Liver (tissue), 8 donors: ENCODE measurements at regions not wholly inside any gene's neighbourhood (a gene's known extent, or its start where the extent isn't known, plus 50 kb on each side); places are given as distances from the start of the nearest gene placed in this dataset.

Source experiments
- DNase-seq: peaks from one replicate; pipeline ENCODE4 v3.0.0-alpha.2; 2017; ENCODE audit warnings: low spot score
- H3K27ac ChIP-seq, 2 donors: one replicate each; pipeline ENCODE4 v1.7.0; 2013; ENCODE audit warnings: inconsistent platforms in 2 of 2, low read length in 2 of 2, control low read depth in 1 of 2, low read depth in 1 of 2, mild to moderate bottlenecking in 1 of 2
- H3K27me3 ChIP-seq, 4 donors: one replicate each; pipeline versions ENCODE4 v1.6.1 to v1.7.0; 2013; ENCODE audit warnings: low read length in 3 of 4, inconsistent platforms in 1 of 4, mild to moderate bottlenecking in 1 of 4, moderate library complexity in 1 of 4; ENCODE audit not compliant: control insufficient read depth in 4 of 4, insufficient read depth in 4 of 4
- H3K36me3 ChIP-seq, 4 donors: one replicate each; pipeline versions ENCODE4 v1.6.1 to v1.7.0; 2013; ENCODE audit warnings: low read length in 3 of 4, mild to moderate bottlenecking in 3 of 4, low read depth in 1 of 4, moderate library complexity in 1 of 4; ENCODE audit not compliant: control insufficient read depth in 4 of 4, insufficient read depth in 3 of 4
- H3K4me1 ChIP-seq, 4 donors: one replicate each; pipeline versions ENCODE4 v1.6.1 to v1.7.0; 2013; ENCODE audit warnings: low read length in 3 of 4, mild to moderate bottlenecking in 3 of 4, moderate library complexity in 1 of 4; ENCODE audit not compliant: control insufficient read depth in 4 of 4, insufficient read depth in 4 of 4
- H3K4me3 ChIP-seq, 3 donors: one replicate each; pipeline versions ENCODE4 v1.6.1 to v1.7.0; 2013; ENCODE audit warnings: low read length in 3 of 3, control low read depth in 1 of 3, low read depth in 1 of 3, mild to moderate bottlenecking in 1 of 3
- H3K9ac ChIP-seq, 2 donors: one replicate each; pipeline ENCODE4 v1.7.0; 2013; ENCODE audit warnings: low read length in 2 of 2, mild to moderate bottlenecking in 2 of 2, moderate library complexity in 2 of 2, control low read depth in 1 of 2, low read depth in 1 of 2
- H3K9me3 ChIP-seq, 4 donors: one replicate each; pipeline versions ENCODE4 v1.6.1 to v1.7.0; 2013; ENCODE audit warnings: low read length in 3 of 4; ENCODE audit not compliant: control insufficient read depth in 4 of 4
- EGR1 ChIP-seq, 2 donors: IDR thresholded peaks; 2 replicates each; pipeline ENCODE4 v1.6.1; 2016 to 2018; ENCODE audit warnings: antibody characterized with exemption in 2 of 2, low read depth in 2 of 2
- FOXA1 ChIP-seq: IDR thresholded peaks from 2 replicates; pipeline ENCODE4 v1.6.1; 2016; ENCODE audit warnings: antibody characterized with exemption
- FOXA2 ChIP-seq: IDR thresholded peaks from 2 replicates; pipeline ENCODE4 v1.6.1; 2016; ENCODE audit warnings: antibody characterized with exemption
- GABPA ChIP-seq, 2 donors: IDR thresholded peaks in 1 of 2; conservative IDR thresholded peaks in 1 of 2; 2 replicates each; pipeline ENCODE4 v1.6.1; 2016; ENCODE audit warnings: antibody characterized with exemption in 2 of 2, mild to moderate bottlenecking in 1 of 2, moderate library complexity in 1 of 2
- HNF4A ChIP-seq, 2 donors: conservative IDR thresholded peaks; 2 replicates each; pipeline ENCODE4 v1.6.1; 2016; ENCODE audit warnings: antibody characterized with exemption in 2 of 2, mild to moderate bottlenecking in 2 of 2
- JUND ChIP-seq, 2 donors: IDR thresholded peaks; 2 replicates each; pipeline ENCODE4 v1.6.1; 2016; ENCODE audit warnings: antibody characterized with exemption in 2 of 2
- NR2F2 ChIP-seq: IDR thresholded peaks from 2 replicates; pipeline ENCODE4 v1.6.1; 2016; ENCODE audit warnings: antibody characterized with exemption
- RXRA ChIP-seq, 2 donors: IDR thresholded peaks; 2 replicates each; pipeline ENCODE4 v1.6.1; 2017 to 2018; ENCODE audit warnings: antibody characterized with exemption in 2 of 2, mild to moderate bottlenecking in 1 of 2
- SP1 ChIP-seq: IDR thresholded peaks from 2 replicates; pipeline ENCODE4 v1.6.1; 2018; ENCODE audit warnings: antibody characterized with exemption, mild to moderate bottlenecking
- TAF1 ChIP-seq: conservative IDR thresholded peaks from 2 replicates; pipeline ENCODE4 v1.6.1; 2016; ENCODE audit warnings: antibody characterized with exemption, mild to moderate bottlenecking
- YY1 ChIP-seq: IDR thresholded peaks from 2 replicates; pipeline ENCODE4 v1.6.1; 2016; ENCODE audit warnings: antibody characterized with exemption, mild to moderate bottlenecking
- WGBS: extraction: QIAGEN DNeasy Blood & Tissue Kit; methylation state at CpG from one replicate; pipeline ENCODE4 v1.1.7; 2013; 5-methylcytosine and 5-hydroxymethylcytosine counted together
- TF ChIP-seq, protein P1 (sequence below): IDR thresholded peaks from 2 replicates; pipeline ENCODE4 v1.6.1; 2016; ENCODE audit warnings: antibody characterized with exemption
- TF ChIP-seq, protein P2 (sequence below): fragments of 150-350 bp; IDR thresholded peaks from 2 replicates; pipeline ENCODE4 v1.5.1; 2017; ENCODE audit warnings: improper control_type of control experiment, low read depth, low read length; ENCODE audit not compliant: missing input control
- TF ChIP-seq, protein P3 (sequence below): IDR thresholded peaks from 2 replicates; pipeline ENCODE4 v1.6.1; 2016; ENCODE audit warnings: antibody characterized with exemption, mild to moderate bottlenecking
- TF ChIP-seq, protein P4 (sequence below): IDR thresholded peaks from 2 replicates; pipeline ENCODE4 v1.6.1; 2016; ENCODE audit warnings: antibody characterized with exemption
- TF ChIP-seq, protein P5 (sequence below): IDR thresholded peaks from 2 replicates; pipeline ENCODE4 v1.6.1; 2016; ENCODE audit warnings: antibody characterized with exemption
- donor health status: healthy.
- donor health status: healthy.
- donor health status: healthy.
- donor health status: healthy.
- donor health status: healthy.

DNA sequence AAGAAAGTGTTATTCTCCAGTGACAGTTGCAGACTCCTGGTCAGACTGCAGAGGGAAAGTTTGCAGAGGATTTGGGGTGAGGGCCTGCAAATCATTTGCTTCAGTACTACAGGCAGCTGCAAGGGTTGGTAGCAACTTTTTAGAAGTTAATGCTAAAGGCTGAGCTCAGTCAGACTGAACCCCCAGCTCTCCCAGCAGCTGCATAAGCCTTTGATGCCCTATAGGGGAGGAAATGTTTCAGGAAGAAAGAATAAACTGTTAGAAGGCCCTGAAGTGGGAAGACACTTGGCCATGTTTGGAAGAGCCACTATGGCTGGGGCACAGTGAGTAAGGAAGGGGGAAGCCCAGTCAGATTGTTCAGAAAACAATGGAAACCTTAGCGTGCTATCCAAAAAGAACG lies 383.6 kb downstream of the TTLL7 start:
- TF ChIP-seq YY1 = no peak
- TF ChIP-seq, protein P1, sequence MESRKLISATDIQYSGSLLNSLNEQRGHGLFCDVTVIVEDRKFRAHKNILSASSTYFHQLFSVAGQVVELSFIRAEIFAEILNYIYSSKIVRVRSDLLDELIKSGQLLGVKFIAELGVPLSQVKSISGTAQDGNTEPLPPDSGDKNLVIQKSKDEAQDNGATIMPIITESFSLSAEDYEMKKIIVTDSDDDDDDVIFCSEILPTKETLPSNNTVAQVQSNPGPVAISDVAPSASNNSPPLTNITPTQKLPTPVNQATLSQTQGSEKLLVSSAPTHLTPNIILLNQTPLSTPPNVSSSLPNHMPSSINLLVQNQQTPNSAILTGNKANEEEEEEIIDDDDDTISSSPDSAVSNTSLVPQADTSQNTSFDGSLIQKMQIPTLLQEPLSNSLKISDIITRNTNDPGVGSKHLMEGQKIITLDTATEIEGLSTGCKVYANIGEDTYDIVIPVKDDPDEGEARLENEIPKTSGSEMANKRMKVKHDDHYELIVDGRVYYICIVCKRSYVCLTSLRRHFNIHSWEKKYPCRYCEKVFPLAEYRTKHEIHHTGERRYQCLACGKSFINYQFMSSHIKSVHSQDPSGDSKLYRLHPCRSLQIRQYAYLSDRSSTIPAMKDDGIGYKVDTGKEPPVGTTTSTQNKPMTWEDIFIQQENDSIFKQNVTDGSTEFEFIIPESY = no peak
- TF ChIP-seq, protein P2, sequence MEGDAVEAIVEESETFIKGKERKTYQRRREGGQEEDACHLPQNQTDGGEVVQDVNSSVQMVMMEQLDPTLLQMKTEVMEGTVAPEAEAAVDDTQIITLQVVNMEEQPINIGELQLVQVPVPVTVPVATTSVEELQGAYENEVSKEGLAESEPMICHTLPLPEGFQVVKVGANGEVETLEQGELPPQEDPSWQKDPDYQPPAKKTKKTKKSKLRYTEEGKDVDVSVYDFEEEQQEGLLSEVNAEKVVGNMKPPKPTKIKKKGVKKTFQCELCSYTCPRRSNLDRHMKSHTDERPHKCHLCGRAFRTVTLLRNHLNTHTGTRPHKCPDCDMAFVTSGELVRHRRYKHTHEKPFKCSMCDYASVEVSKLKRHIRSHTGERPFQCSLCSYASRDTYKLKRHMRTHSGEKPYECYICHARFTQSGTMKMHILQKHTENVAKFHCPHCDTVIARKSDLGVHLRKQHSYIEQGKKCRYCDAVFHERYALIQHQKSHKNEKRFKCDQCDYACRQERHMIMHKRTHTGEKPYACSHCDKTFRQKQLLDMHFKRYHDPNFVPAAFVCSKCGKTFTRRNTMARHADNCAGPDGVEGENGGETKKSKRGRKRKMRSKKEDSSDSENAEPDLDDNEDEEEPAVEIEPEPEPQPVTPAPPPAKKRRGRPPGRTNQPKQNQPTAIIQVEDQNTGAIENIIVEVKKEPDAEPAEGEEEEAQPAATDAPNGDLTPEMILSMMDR = no peak
- TF ChIP-seq TAF1 = no peak
- TF ChIP-seq, protein P3, sequence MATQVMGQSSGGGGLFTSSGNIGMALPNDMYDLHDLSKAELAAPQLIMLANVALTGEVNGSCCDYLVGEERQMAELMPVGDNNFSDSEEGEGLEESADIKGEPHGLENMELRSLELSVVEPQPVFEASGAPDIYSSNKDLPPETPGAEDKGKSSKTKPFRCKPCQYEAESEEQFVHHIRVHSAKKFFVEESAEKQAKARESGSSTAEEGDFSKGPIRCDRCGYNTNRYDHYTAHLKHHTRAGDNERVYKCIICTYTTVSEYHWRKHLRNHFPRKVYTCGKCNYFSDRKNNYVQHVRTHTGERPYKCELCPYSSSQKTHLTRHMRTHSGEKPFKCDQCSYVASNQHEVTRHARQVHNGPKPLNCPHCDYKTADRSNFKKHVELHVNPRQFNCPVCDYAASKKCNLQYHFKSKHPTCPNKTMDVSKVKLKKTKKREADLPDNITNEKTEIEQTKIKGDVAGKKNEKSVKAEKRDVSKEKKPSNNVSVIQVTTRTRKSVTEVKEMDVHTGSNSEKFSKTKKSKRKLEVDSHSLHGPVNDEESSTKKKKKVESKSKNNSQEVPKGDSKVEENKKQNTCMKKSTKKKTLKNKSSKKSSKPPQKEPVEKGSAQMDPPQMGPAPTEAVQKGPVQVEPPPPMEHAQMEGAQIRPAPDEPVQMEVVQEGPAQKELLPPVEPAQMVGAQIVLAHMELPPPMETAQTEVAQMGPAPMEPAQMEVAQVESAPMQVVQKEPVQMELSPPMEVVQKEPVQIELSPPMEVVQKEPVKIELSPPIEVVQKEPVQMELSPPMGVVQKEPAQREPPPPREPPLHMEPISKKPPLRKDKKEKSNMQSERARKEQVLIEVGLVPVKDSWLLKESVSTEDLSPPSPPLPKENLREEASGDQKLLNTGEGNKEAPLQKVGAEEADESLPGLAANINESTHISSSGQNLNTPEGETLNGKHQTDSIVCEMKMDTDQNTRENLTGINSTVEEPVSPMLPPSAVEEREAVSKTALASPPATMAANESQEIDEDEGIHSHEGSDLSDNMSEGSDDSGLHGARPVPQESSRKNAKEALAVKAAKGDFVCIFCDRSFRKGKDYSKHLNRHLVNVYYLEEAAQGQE = no peak
- TF ChIP-seq JUND (IDR thresholded peaks at IDR 0.05) = no peak
- no peak for TF ChIP-seq FOXA2
- no peak for TF ChIP-seq RXRA (IDR thresholded peaks at IDR 0.05)
- TF ChIP-seq, protein P4, sequence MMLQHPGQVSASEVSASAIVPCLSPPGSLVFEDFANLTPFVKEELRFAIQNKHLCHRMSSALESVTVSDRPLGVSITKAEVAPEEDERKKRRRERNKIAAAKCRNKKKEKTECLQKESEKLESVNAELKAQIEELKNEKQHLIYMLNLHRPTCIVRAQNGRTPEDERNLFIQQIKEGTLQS = no peak
- no peak for TF ChIP-seq GABPA (IDR thresholded peaks at IDR 0.05 in 1 of 2, conservative IDR thresholded peaks at IDR 0.05 in 1 of 2)
- no peak for TF ChIP-seq NR2F2
- TF ChIP-seq, protein P5, sequence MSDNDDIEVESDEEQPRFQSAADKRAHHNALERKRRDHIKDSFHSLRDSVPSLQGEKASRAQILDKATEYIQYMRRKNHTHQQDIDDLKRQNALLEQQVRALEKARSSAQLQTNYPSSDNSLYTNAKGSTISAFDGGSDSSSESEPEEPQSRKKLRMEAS = no peak
- TF ChIP-seq SP1 = no peak
- no peak for TF ChIP-seq HNF4A (conservative IDR thresholded peaks at IDR 0.05)
- no peak for TF ChIP-seq FOXA1
- no peak for TF ChIP-seq EGR1 (IDR thresholded peaks at IDR 0.05; ENCODE audit: low read depth in 2 of 2)
- 96% methylated on average over 2 of the region's 2 CpGs for WGBS
- Histone ChIP-seq H3K36me3 (no peaks in the 10 kb centered on the region), H3K27ac (no peak overlapping the region), H3K4me3 (no peak overlapping the region), H3K9me3 (no peaks in the 10 kb centered on the region), H3K4me1 (no peaks in the 10 kb centered on the region), H3K27me3 (no peaks in the 10 kb centered on the region), H3K9ac (no peak overlapping the region)
- no peak for DNase-seq

DNA sequence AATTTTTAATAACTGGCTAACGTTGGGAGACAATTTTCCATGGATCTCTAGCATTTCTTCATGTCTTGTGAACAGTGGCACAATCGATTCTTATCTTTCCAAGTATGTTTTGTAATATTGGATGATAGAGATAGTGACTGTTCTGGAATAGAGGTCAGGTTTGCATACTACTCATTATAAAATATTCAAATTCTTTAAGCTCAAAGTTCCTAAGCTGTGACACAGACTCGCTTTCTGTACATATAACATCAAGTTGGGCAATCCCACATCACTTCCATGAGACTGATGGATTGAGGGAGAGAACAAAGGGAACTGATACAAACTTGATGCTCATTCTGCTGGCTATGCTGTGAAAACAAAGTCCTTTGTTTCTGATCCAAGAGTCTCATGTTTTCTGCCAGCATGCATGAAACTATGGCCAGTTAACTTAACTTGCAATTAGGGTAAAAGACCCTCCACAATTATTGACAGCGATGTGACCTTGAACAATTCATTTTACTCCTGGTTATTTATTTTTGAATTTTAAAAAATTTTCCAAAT lies 392.4 kb downstream of the TTLL7 start:
- TF ChIP-seq, protein P2 = no peak
- TF ChIP-seq, protein P4 = no peak
- TF ChIP-seq RXRA (IDR thresholded peaks at IDR 0.05) (no peak), FOXA2 (no peak)
- WGBS = 80% methylated on average over 4 of the region's 4 CpGs
- DNase-seq = no peak

More for the DNA sequence above, 392.4 kb downstream of the TTLL7 start:
- H3K9me3 ChIP-seq = no peaks in the 10 kb centered on the region
- no peak overlapping the region for H3K27ac ChIP-seq
- no peaks in the 10 kb centered on the region for H3K27me3 ChIP-seq
- no peaks in the 10 kb centered on the region for H3K4me1 ChIP-seq
- no peaks in the 10 kb centered on the region for H3K36me3 ChIP-seq
- H3K4me3 ChIP-seq = no peak overlapping the region
- H3K9ac ChIP-seq = no peak overlapping the region
